Activated CD8-positive, alpha-beta memory T cell treated with anti-CD3 and anti-CD28 coated beads, Interleukin-2, amount 10 ng/mL, durations not matched to agents 7 days and 5 days (primary cell): ENCODE measurements at regions not wholly inside any gene's neighbourhood (a gene's known extent, or its start where the extent isn't known, plus 50 kb on each side); places are given as distances from the start of the nearest gene placed in this dataset.

ENCODE experiments used
- ATAC-seq: fragments of 150-1000 bp; cut with Tn5 transposase; one replicate; pipeline ENCODE4 v1.10.0; 2021; ENCODE audit warnings: moderate library complexity
- CTCF ChIA-PET: fragments of 350-600 bp; sonication (Branson Sonifier 250); formaldehyde crosslinking; loops from one replicate; lab custom pipeline; 2021; ENCODE audit warnings: antibody characterized with exemption; lab: Charles Lee
- DNase-seq: peaks from one replicate; pipeline ENCODE4 v3.0.0-alpha.2; 2020
- H3K27ac Mint-ChIP-seq: one replicate; pipeline ENCODE4 v1.8.0; 2021; ENCODE audit warnings: mild to moderate bottlenecking, mixed read lengths
- H3K27me3 Mint-ChIP-seq: one replicate; pipeline ENCODE4 v1.8.0; 2021; ENCODE audit warnings: mixed read lengths
- H3K36me3 Mint-ChIP-seq: one replicate; pipeline ENCODE4 v1.8.0; 2021; ENCODE audit warnings: mild to moderate bottlenecking, mixed read lengths
- H3K4me1 Mint-ChIP-seq: one replicate; pipeline ENCODE4 v1.8.0; 2021; ENCODE audit warnings: mixed read lengths
- H3K4me3 Mint-ChIP-seq: one replicate; pipeline ENCODE4 v1.8.0; 2021; ENCODE audit warnings: mild to moderate bottlenecking, moderate library complexity, mixed read lengths
- H3K9me3 Mint-ChIP-seq: one replicate; pipeline ENCODE4 v1.8.0; 2022; ENCODE audit warnings: low read depth, mixed read lengths

- Mint-ChIP-seq H3K4me1 (no peaks in the 10 kb centered on the region), H3K27ac (no peak overlapping the region), H3K4me3 (no peak overlapping the region), H3K36me3 (no peaks in the 10 kb centered on the region), H3K9me3 (no peaks in the 10 kb centered on the region), H3K27me3 (no peaks in the 10 kb centered on the region)
- no peak for DNase-seq
- CTCF ChIA-PET: no interaction called here
- no peak for ATAC-seq
Observed at GRCh38 chr15:94761574-94761973, 530.2 kb downstream of the MCTP2 start.

GRCh38 chr15:94769089-94769488, 537.7 kb downstream of the MCTP2 start:
- no peaks in the 10 kb centered on the region for H3K4me1 Mint-ChIP-seq
- DNase-seq: no peak
- no peaks in the 10 kb centered on the region for H3K36me3 Mint-ChIP-seq
- no peak overlapping the region for H3K4me3 Mint-ChIP-seq
- H3K9me3 Mint-ChIP-seq: no peaks in the 10 kb centered on the region
- H3K27me3 Mint-ChIP-seq: no peaks in the 10 kb centered on the region
- H3K27ac Mint-ChIP-seq: no peak overlapping the region
- no peak for ATAC-seq
- CTCF ChIA-PET: no interaction called here

GRCh38 chr15:94770199-94770598, 538.8 kb downstream of the MCTP2 start:
- CTCF ChIA-PET: no interaction called here
- no peak for ATAC-seq
- Mint-ChIP-seq H3K36me3 (no peaks in the 10 kb centered on the region), H3K27ac (no peak overlapping the region), H3K4me3 (no peak overlapping the region), H3K4me1 (no peaks in the 10 kb centered on the region), H3K27me3 (no peaks in the 10 kb centered on the region), H3K9me3 (no peaks in the 10 kb centered on the region)
- DNase-seq: no peak

GRCh38 chr15:94777037-94777436, 545.7 kb downstream of the MCTP2 start:
- H3K27me3 Mint-ChIP-seq: no peaks in the 10 kb centered on the region

GRCh38 chr15:94778840-94779239, 547.5 kb downstream of the MCTP2 start:
- ATAC-seq: no peak
- no peaks in the 10 kb centered on the region for H3K4me1 Mint-ChIP-seq
- no peaks in the 10 kb centered on the region for H3K27me3 Mint-ChIP-seq
- no peaks in the 10 kb centered on the region for H3K36me3 Mint-ChIP-seq
- H3K9me3 Mint-ChIP-seq: no peaks in the 10 kb centered on the region
- no peak overlapping the region for H3K27ac Mint-ChIP-seq
- H3K4me3 Mint-ChIP-seq: no peak overlapping the region
- no peak for DNase-seq
- CTCF ChIA-PET: no interaction called here

More at GRCh38 chr15:94777037-94777436, 545.7 kb downstream of the MCTP2 start:
- H3K4me3 Mint-ChIP-seq: no peak overlapping the region
- ATAC-seq (no peak), DNase-seq (no peak)
- H3K36me3 Mint-ChIP-seq: no peaks in the 10 kb centered on the region
- CTCF ChIA-PET: no interaction called here
- no peaks in the 10 kb centered on the region for H3K4me1 Mint-ChIP-seq
- no peaks in the 10 kb centered on the region for H3K9me3 Mint-ChIP-seq
- H3K27ac Mint-ChIP-seq: no peak overlapping the region

GRCh38 chr15:94780166-94780565, 548.8 kb downstream of the MCTP2 start:
- no peak overlapping the region for H3K4me3 Mint-ChIP-seq
- H3K36me3 Mint-ChIP-seq: no peaks in the 10 kb centered on the region
- no peaks in the 10 kb centered on the region for H3K27me3 Mint-ChIP-seq
- no peaks in the 10 kb centered on the region for H3K4me1 Mint-ChIP-seq
- CTCF ChIA-PET: no interaction called here
- no peaks in the 10 kb centered on the region for H3K9me3 Mint-ChIP-seq
- no peak overlapping the region for H3K27ac Mint-ChIP-seq
- ATAC-seq (no peak), DNase-seq (no peak)

GRCh38 chr15:94785091-94785490, 553.7 kb downstream of the MCTP2 start:
- ATAC-seq: no peak
- H3K4me3 Mint-ChIP-seq: no peak overlapping the region
- H3K27ac Mint-ChIP-seq: no peak overlapping the region
- H3K9me3 Mint-ChIP-seq: no peaks in the 10 kb centered on the region
- DNase-seq: no peak
- H3K36me3 Mint-ChIP-seq: no peaks in the 10 kb centered on the region
- CTCF ChIA-PET: no interaction called here
- H3K27me3 Mint-ChIP-seq: no peaks in the 10 kb centered on the region
- H3K4me1 Mint-ChIP-seq: no peaks in the 10 kb centered on the region

GRCh38 chr15:94791008-94791407, 559.6 kb downstream of the MCTP2 start:
- Mint-ChIP-seq H3K4me1 (no peaks in the 10 kb centered on the region), H3K27ac (no peak overlapping the region), H3K36me3 (no peaks in the 10 kb centered on the region), H3K9me3 (no peaks in the 10 kb centered on the region), H3K4me3 (no peak overlapping the region), H3K27me3 (no peaks in the 10 kb centered on the region)
- CTCF ChIA-PET: no interaction called here
- DNase-seq: no peak
- no peak for ATAC-seq

- Mint-ChIP-seq H3K4me1 (no peaks in the 10 kb centered on the region), H3K36me3 (no peaks in the 10 kb centered on the region), H3K27ac (no peak overlapping the region), H3K9me3 (no peaks in the 10 kb centered on the region), H3K27me3 (no peaks in the 10 kb centered on the region), H3K4me3 (no peak overlapping the region)
- CTCF ChIA-PET: no interaction called here
- ATAC-seq (no peak), DNase-seq (no peak)
Observed at GRCh38 chr15:94791510-94791909, 560.1 kb downstream of the MCTP2 start.

- no peak overlapping the region for H3K4me3 Mint-ChIP-seq
- H3K9me3 Mint-ChIP-seq: no peaks in the 10 kb centered on the region
- DNase-seq: no peak
- H3K27me3 Mint-ChIP-seq: no peaks in the 10 kb centered on the region
- H3K27ac Mint-ChIP-seq: no peak overlapping the region
- H3K4me1 Mint-ChIP-seq: no peaks in the 10 kb centered on the region
- CTCF ChIA-PET: no interaction called here
- no peaks in the 10 kb centered on the region for H3K36me3 Mint-ChIP-seq
- no peak for ATAC-seq
Observed at GRCh38 chr15:94792196-94792595, 560.8 kb downstream of the MCTP2 start.

GRCh38 chr15:94793207-94793606, 561.8 kb downstream of the MCTP2 start:
- ATAC-seq (no peak), DNase-seq (no peak)
- no peaks in the 10 kb centered on the region for H3K9me3 Mint-ChIP-seq
- no peak overlapping the region for H3K27ac Mint-ChIP-seq
- H3K4me3 Mint-ChIP-seq: no peak overlapping the region
- CTCF ChIA-PET: no interaction called here
- H3K36me3 Mint-ChIP-seq: no peaks in the 10 kb centered on the region
- H3K27me3 Mint-ChIP-seq: no peaks in the 10 kb centered on the region
- H3K4me1 Mint-ChIP-seq: no peaks in the 10 kb centered on the region

GRCh38 chr15:94793641-94794040, 562.3 kb downstream of the MCTP2 start:
- Mint-ChIP-seq H3K4me3 (no peak overlapping the region), H3K4me1 (no peaks in the 10 kb centered on the region), H3K27me3 (no peaks in the 10 kb centered on the region), H3K9me3 (no peaks in the 10 kb centered on the region), H3K27ac (no peak overlapping the region), H3K36me3 (no peaks in the 10 kb centered on the region)
- no peak for ATAC-seq
- DNase-seq: no peak
- CTCF ChIA-PET: no interaction called here

- no peak overlapping the region for H3K4me3 Mint-ChIP-seq
- ATAC-seq (no peak), DNase-seq (no peak)
- H3K27me3 Mint-ChIP-seq: no peaks in the 10 kb centered on the region
- H3K4me1 Mint-ChIP-seq: no peaks in the 10 kb centered on the region
- no peak overlapping the region for H3K27ac Mint-ChIP-seq
- CTCF ChIA-PET: no interaction called here
- no peaks in the 10 kb centered on the region for H3K36me3 Mint-ChIP-seq
- no peaks in the 10 kb centered on the region for H3K9me3 Mint-ChIP-seq
Observed at GRCh38 chr15:94804613-94805012, 573.3 kb downstream of the MCTP2 start.

GRCh38 chr15:94815110-94815731, 583.9 kb downstream of the MCTP2 start:
- Mint-ChIP-seq H3K4me1 (no peaks in the 10 kb centered on the region), H3K27ac (no peak overlapping the region), H3K9me3 (no peaks in the 10 kb centered on the region), H3K4me3 (no peak overlapping the region), H3K27me3 (no peaks in the 10 kb centered on the region), H3K36me3 (no peaks in the 10 kb centered on the region)
- CTCF ChIA-PET: no interaction called here
- ATAC-seq (no peak), DNase-seq (no peak)

- Mint-ChIP-seq H3K27ac (no peak overlapping the region), H3K27me3 (no peaks in the 10 kb centered on the region), H3K36me3 (no peaks in the 10 kb centered on the region), H3K4me1 (no peaks in the 10 kb centered on the region), H3K4me3 (no peak overlapping the region), H3K9me3 (no peaks in the 10 kb centered on the region)
- ATAC-seq (no peak), DNase-seq (no peak)
- CTCF ChIA-PET: no interaction called here
Observed at GRCh38 chr15:94815914-94816313, 584.6 kb downstream of the MCTP2 start.
